ENCODE measurements at regions not wholly inside any gene's neighbourhood (a gene's known extent, or its start where the extent isn't known, plus 50 kb on each side); places are given as distances from the start of the nearest gene placed in this dataset.

GRCh38 chr22:48825802-48826520 is 1001.7 kb downstream of the BRD1 start:
- no peak for TF ChIP-seq CTCF (IDR thresholded peaks at IDR 0.05; ENCODE audit: insufficient read depth, low read length)
- no peak for TF ChIP-seq POLR2AphosphoS5 (IDR thresholded peaks at IDR 0.05; ENCODE audit: low read depth)
- TF ChIP-seq REST (IDR thresholded peaks at IDR 0.05; ENCODE audit: insufficient replicate concordance, low read depth): no peak

All from HL-60 (cell line).